GM12891 (cell line): ENCODE measurements at regions not wholly inside any gene's neighbourhood (a gene's known extent, or its start where the extent isn't known, plus 50 kb on each side); places are given as distances from the start of the nearest gene placed in this dataset.

ENCODE experiments used
- POLR2A ChIP-seq: IDR thresholded peaks from 2 replicates; pipeline ENCODE4 v1.6.1; 2011; ENCODE audit warnings: low read depth, low read length, control low read depth
- POLR2AphosphoS5 ChIP-seq: IDR thresholded peaks from 2 replicates; pipeline ENCODE4 v1.6.1; 2011; ENCODE audit warnings: low read depth, low read length, control low read depth
- TAF1 ChIP-seq: IDR thresholded peaks from 2 replicates; pipeline ENCODE4 v1.6.1; 2011; ENCODE audit warnings: low read depth, low read length, control low read depth

GRCh38 chr22:23415490-23415851 lies 164.6 kb downstream of the IGLL1 start:
- TF ChIP-seq POLR2A, result no peak
- no peak for TF ChIP-seq POLR2AphosphoS5
- TF ChIP-seq TAF1, result no peak
